Transverse colon (tissue), 4 donors: ENCODE measurements at regions not wholly inside any gene's neighbourhood (a gene's known extent, or its start where the extent isn't known, plus 50 kb on each side); places are given as distances from the start of the nearest gene placed in this dataset.
"Not testable (repeated sequence)": the region's sequence is repeated elsewhere in the genome, so short reads cannot be mapped to it uniquely, and the experiment has no call there.

Experiments
- DNase-seq: peaks from one replicate; pipeline ENCODE4 v3.0.0-alpha.2; 2019
- H3K27ac ChIP-seq, 4 donors: fragments of 200-600 bp; sonication (generic); 2 replicates each; pipeline ENCODE4 v1.5.1; 2016 to 2018; ENCODE audit warnings: inconsistent platforms in 4 of 4
- H3K27me3 ChIP-seq: fragments of 200-600 bp; sonication (generic); 2 replicates; pipeline ENCODE4 v1.5.1; 2017; ENCODE audit warnings: inconsistent platforms
- H3K36me3 ChIP-seq, 4 donors: fragments of 200-600 bp; sonication (generic); 2 replicates each; pipeline ENCODE4 v1.5.1; 2017 to 2019; ENCODE audit warnings: inconsistent platforms in 4 of 4
- H3K4me1 ChIP-seq, 4 donors: fragments of 200-600 bp; sonication (generic); 2 replicates each; pipeline ENCODE4 v1.5.1; 2017 to 2020; ENCODE audit warnings: inconsistent platforms in 4 of 4
- H3K4me3 ChIP-seq, 4 donors: fragments of 200-600 bp; sonication (generic); 1 replicate in 1 of 4; 2 replicates in 3 of 4; pipeline versions ENCODE4 v1.5.1 to v1.6.1; 2017 to 2019; ENCODE audit warnings: inconsistent platforms in 4 of 4
- H3K9me3 ChIP-seq, 2 donors: fragments of 200-600 bp; sonication (generic); 2 replicates each; pipeline ENCODE4 v1.5.1; 2017 to 2019; ENCODE audit warnings: inconsistent platforms in 2 of 2
- CTCF ChIP-seq, 5 experiments: fragments of 200-600 bp in 3 of 5; fragments of 450-650 bp in 2 of 5; sonication (generic) in 3 of 5; IDR thresholded peaks; 1 replicate in 2 of 5; 2 replicates in 3 of 5; pipeline ENCODE4 v1.5.1; 2016 to 2017; ENCODE audit warnings: antibody characterized with exemption in 5 of 5, inconsistent platforms in 3 of 5, mild to moderate bottlenecking in 2 of 5, moderate library complexity in 1 of 5
- EP300 ChIP-seq: sonication (generic); formaldehyde crosslinking; IDR thresholded peaks from one replicate; pipeline ENCODE4 v1.6.1; 2017; ENCODE audit warnings: antibody characterized with exemption, low read depth
- POLR2A ChIP-seq: fragments of 450-650 bp; IDR thresholded peaks from one replicate; pipeline ENCODE4 v1.6.1; 2016; ENCODE audit warnings: antibody characterized with exemption, mild to moderate bottlenecking, moderate library complexity
- POLR2AphosphoS5 ChIP-seq, 3 donors: sonication (generic); formaldehyde crosslinking; IDR thresholded peaks; one replicate each; pipeline ENCODE4 v1.6.1; 2016; ENCODE audit warnings: antibody characterized with exemption in 3 of 3
- WGBS, 2 donors: methylation state at CpG; one replicate each; pipeline ENCODE4 v1.1.5; 2018; ENCODE audit warnings: low coverage in 1 of 2; 5-methylcytosine and 5-hydroxymethylcytosine counted together
- in situ Hi-C, 4 donors: fragments of 200-750 bp; cut with MboI; loops; one replicate each; pipeline versions ENCODE4 v1.15.0 to v1.15.1; 2017; ENCODE audit warnings: low sequenced_read_pairs in 3 of 4, low pct_ligation_motif_present in 1 of 4, low pct_unique_long_range_greater_than_20kb in 1 of 4
- intact Hi-C: fragments of 100-400 bp; cut with DNase I; formaldehyde crosslinking; loops from one replicate; pipeline ENCODE4 v1.15.1; 2023; ENCODE audit warnings: low total_unique reads

GRCh38 chr12:61566183-61566582, 694.0 kb upstream of the USP15 start:
- TF ChIP-seq POLR2AphosphoS5 (IDR thresholded peaks at IDR 0.05) (no peak), EP300 (no peak), POLR2A (no peak), CTCF (IDR thresholded peaks at IDR 0.05) (no peak)
- Histone ChIP-seq H3K27me3 (no peaks in the 10 kb centered on the region), H3K27ac (no peak overlapping the region), H3K36me3 (no peaks in the 10 kb centered on the region), H3K4me3 (no peak overlapping the region), H3K4me1 (peaks cover 0 to 17% (median 2%) of the 10 kb centered on the region in 4 donors), H3K9me3 (no peaks in the 10 kb centered on the region)
- 65 to 85% methylated on average over 2 of the region's 2 CpGs for WGBS, 2 donors
- intact Hi-C loops: no loop called here
- in situ Hi-C loops: no loop called here
- no peak for DNase-seq

- H3K27ac ChIP-seq: no peak overlapping the region
- no peaks in the 10 kb centered on the region for H3K36me3 ChIP-seq
- H3K27me3 ChIP-seq: no peaks in the 10 kb centered on the region
- no peaks in the 10 kb centered on the region for H3K4me1 ChIP-seq
- DNase-seq: no peak
- no peak overlapping the region for H3K4me3 ChIP-seq
- WGBS, 2 donors: 50 to 51% methylated on average over 1 to 3 of the region's 3 CpGs
- intact Hi-C loops: no loop called here
- TF ChIP-seq POLR2AphosphoS5 (IDR thresholded peaks at IDR 0.05) (no peak), CTCF (IDR thresholded peaks at IDR 0.05) (no peak), POLR2A (no peak), EP300 (no peak)
- no peaks in the 10 kb centered on the region for H3K9me3 ChIP-seq
- in situ Hi-C loops: no loop called here
Measured at GRCh38 chr12:61574339-61574738, 685.9 kb upstream of the USP15 start.

GRCh38 chr12:61584943-61585342, 675.3 kb upstream of the USP15 start:
- Histone ChIP-seq H3K4me3 (no peak overlapping the region), H3K9me3 (no peaks in the 10 kb centered on the region), H3K27me3 (no peaks in the 10 kb centered on the region), H3K4me1 (no peaks in the 10 kb centered on the region), H3K27ac (no peak overlapping the region), H3K36me3 (no peaks in the 10 kb centered on the region)
- intact Hi-C loops (no loop called here), in situ Hi-C loops (no loop called here)
- 58 to 78% methylated on average over 1 of the region's 1 CpG for WGBS, 2 donors
- no peak for DNase-seq
- TF ChIP-seq POLR2A (no peak), CTCF (IDR thresholded peaks at IDR 0.05) (no peak), EP300 (no peak), POLR2AphosphoS5 (IDR thresholded peaks at IDR 0.05) (no peak)

- intact Hi-C loops, H3K9me3 ChIP-seq: not testable (repeated sequence)
Measured at GRCh38 chr12:61590864-61591263, 669.3 kb upstream of the USP15 start.

GRCh38 chr12:61610143-61610542, 650.1 kb upstream of the USP15 start:
- DNase-seq: no peak
- Histone ChIP-seq H3K27me3 (no peaks in the 10 kb centered on the region), H3K9me3 (no peaks in the 10 kb centered on the region), H3K36me3 (no peaks in the 10 kb centered on the region), H3K27ac (no peak overlapping the region), H3K4me3 (no peak overlapping the region), H3K4me1 (no peaks in the 10 kb centered on the region)
- intact Hi-C loops: no loop called here
- in situ Hi-C loops: no loop called here
- no peak for TF ChIP-seq POLR2A
- TF ChIP-seq POLR2AphosphoS5 (IDR thresholded peaks at IDR 0.05): no peak
- TF ChIP-seq CTCF (IDR thresholded peaks at IDR 0.05): no peak
- TF ChIP-seq EP300: no peak

More at GRCh38 chr12:61590864-61591263, 669.3 kb upstream of the USP15 start:
- DNase-seq, H3K27ac ChIP-seq, H3K36me3 ChIP-seq, H3K4me1 ChIP-seq, H3K4me3 ChIP-seq, H3K27me3 ChIP-seq, in situ Hi-C loops: not testable (repeated sequence)
